RPMI8226 (cell line): ENCODE measurements at regions not wholly inside any gene's neighbourhood (a gene's known extent, or its start where the extent isn't known, plus 50 kb on each side); places are given as distances from the start of the nearest gene placed in this dataset.

Experiments
- DNase-seq: peaks from one replicate; pipeline ENCODE4 v3.0.0-alpha.2; 2015

GRCh38 chr10:130807096-130807495, 504.4 kb downstream of the TCERG1L start:
- no peak for DNase-seq

GRCh38 chr10:130807721-130808120, 503.8 kb downstream of the TCERG1L start:
- DNase-seq, result no peak

GRCh38 chr10:130808243-130808642, 503.3 kb downstream of the TCERG1L start:
- no peak for DNase-seq

GRCh38 chr10:130808686-130809085, 502.8 kb downstream of the TCERG1L start:
- DNase-seq, result no peak

- DNase-seq, result no peak
Measured at GRCh38 chr10:130809181-130809580, 502.3 kb downstream of the TCERG1L start.

- DNase-seq, result no peak
Measured at GRCh38 chr10:130809761-130810515, 501.6 kb downstream of the TCERG1L start.

- DNase-seq, result no peak
Measured at GRCh38 chr10:130810856-130811255, 500.7 kb downstream of the TCERG1L start.

- DNase-seq, result no peak
Measured at GRCh38 chr10:130812381-130813148, 499.0 kb downstream of the TCERG1L start.

GRCh38 chr10:130814610-130815009, 496.9 kb downstream of the TCERG1L start:
- DNase-seq, result no peak

GRCh38 chr10:130816116-130816901, 495.2 kb downstream of the TCERG1L start:
- DNase-seq, result no peak

- DNase-seq, result no peak
Measured at GRCh38 chr10:130817046-130817624, 494.4 kb downstream of the TCERG1L start.

GRCh38 chr10:130817674-130818073, 493.8 kb downstream of the TCERG1L start:
- no peak for DNase-seq

- no peak for DNase-seq
Measured at GRCh38 chr10:130820880-130821482, 490.5 kb downstream of the TCERG1L start.

GRCh38 chr10:130824230-130825014, 487.1 kb downstream of the TCERG1L start:
- DNase-seq, result no peak

- DNase-seq, result no peak
Measured at GRCh38 chr10:130833596-130833995, 477.9 kb downstream of the TCERG1L start.

GRCh38 chr10:130834170-130834569, 477.4 kb downstream of the TCERG1L start:
- DNase-seq, result no peak

GRCh38 chr10:130834573-130834972, 476.9 kb downstream of the TCERG1L start:
- DNase-seq, result no peak

- DNase-seq, result no peak
Measured at GRCh38 chr10:130835068-130835467, 476.5 kb downstream of the TCERG1L start.

GRCh38 chr10:130836344-130836743, 475.2 kb downstream of the TCERG1L start:
- DNase-seq, result no peak

GRCh38 chr10:130843051-130843653, 468.4 kb downstream of the TCERG1L start:
- DNase-seq, result no peak

- DNase-seq, result no peak
Measured at GRCh38 chr10:130844310-130844709, 467.2 kb downstream of the TCERG1L start.
